Stimulated activated CD8-positive, alpha-beta memory T cell treated with anti-CD3 and anti-CD28 coated beads, Interleukin-15, amount 100 ng/mL, for 24 hours (primary cell): ENCODE measurements at regions not wholly inside any gene's neighbourhood (a gene's known extent, or its start where the extent isn't known, plus 50 kb on each side); places are given as distances from the start of the nearest gene placed in this dataset.
"Not testable (repeated sequence)": the region's sequence is repeated elsewhere in the genome, so short reads cannot be mapped to it uniquely, and the experiment has no call there.

Experiments
- DNase-seq: peaks from one replicate; pipeline ENCODE4 v3.0.0-alpha.2; 2020; ENCODE audit warnings: low read depth

GRCh38 chr12:127083008-127083949, 1183.7 kb upstream of the TMEM132C start:
- no peak for DNase-seq

- DNase-seq, result no peak
These were observed 1165.9 kb upstream of the TMEM132C start for GRCh38 chr12:127101076-127101475.

- no peak for DNase-seq
These were observed 1160.9 kb upstream of the TMEM132C start for GRCh38 chr12:127106041-127106440.

GRCh38 chr12:127106697-127107096, 1160.3 kb upstream of the TMEM132C start:
- no peak for DNase-seq

GRCh38 chr12:127107744-127108143, 1159.2 kb upstream of the TMEM132C start:
- DNase-seq, result no peak

GRCh38 chr12:127108360-127109215, 1158.4 kb upstream of the TMEM132C start:
- DNase-seq, result peak; percentile 11

GRCh38 chr12:127113945-127114344, 1153.0 kb upstream of the TMEM132C start:
- DNase-seq, result no peak

- no peak for DNase-seq
These were observed 1151.4 kb upstream of the TMEM132C start for GRCh38 chr12:127115468-127116035.

GRCh38 chr12:127118251-127118650, 1148.7 kb upstream of the TMEM132C start:
- DNase-seq, result no peak

GRCh38 chr12:127119600-127120140, 1147.3 kb upstream of the TMEM132C start:
- no peak for DNase-seq

GRCh38 chr12:127120851-127121250, 1146.1 kb upstream of the TMEM132C start:
- DNase-seq, result no peak

GRCh38 chr12:127121494-127122084, 1145.4 kb upstream of the TMEM132C start:
- DNase-seq, result no peak

- no peak for DNase-seq
These were observed 1141.2 kb upstream of the TMEM132C start for GRCh38 chr12:127125607-127126259.

GRCh38 chr12:127126260-127126628, 1140.7 kb upstream of the TMEM132C start:
- no peak for DNase-seq

GRCh38 chr12:127127897-127128296, 1139.1 kb upstream of the TMEM132C start:
- DNase-seq, result no peak

GRCh38 chr12:127130506-127131124, 1136.4 kb upstream of the TMEM132C start:
- DNase-seq, result no peak

GRCh38 chr12:127133675-127134335, 1133.2 kb upstream of the TMEM132C start:
- DNase-seq, result no peak

GRCh38 chr12:127140864-127141484, 1126.0 kb upstream of the TMEM132C start:
- not testable (repeated sequence) for DNase-seq

GRCh38 chr12:127143020-127143419, 1124.0 kb upstream of the TMEM132C start:
- DNase-seq, result no peak

- DNase-seq, result no peak
These were observed 1122.2 kb upstream of the TMEM132C start for GRCh38 chr12:127144770-127145169.
